A549 (cell line): ENCODE measurements at regions not wholly inside any gene's neighbourhood (a gene's known extent, or its start where the extent isn't known, plus 50 kb on each side); places are given as distances from the start of the nearest gene placed in this dataset.

Source experiments
- ATAC-seq, 2 experiments: fragments of 200-7000 bp in 1 of 2; fragments of >200 bp in 1 of 2; cut with Nextera tagmentation in 1 of 2; cut with Tn5 transposase in 1 of 2; 3 replicates each; pipeline versions ENCODE4 v1.8.0 to v1.9.1; 2018 to 2020; ENCODE audit warnings: mild to moderate bottlenecking in 1 of 2, moderate library complexity in 1 of 2
- CTCF ChIA-PET: fragments of 300-600 bp; sonication (Branson Sonifier 250); formaldehyde crosslinking; extraction: SDS; loops from one replicate; lab custom pipeline; 2021; ENCODE audit warnings: antibody characterized with exemption, inconsistent platforms; lab: Yijun Ruan, JAX
- POLR2A ChIA-PET: fragments of 350-600 bp; formaldehyde crosslinking; extraction: SDS; loops from one replicate; lab custom pipeline; 2021; ENCODE audit warnings: antibody characterized with exemption, inconsistent platforms; lab: Yijun Ruan, JAX
- DNase-seq, 2 experiments: peaks; one replicate each; pipeline versions ENCODE4 v3.0.0 to v3.0.0-alpha.2; 2011 to 2016; ENCODE audit warnings: low read depth in 1 of 2, low spot score in 1 of 2
- FAIRE-seq: peaks from 2 replicates; lab custom pipeline; 2011; peaks lifted over from hg19 to GRCh38; lab: Jason Lieb, UNC
- H3K27ac ChIP-seq, 2 experiments: fragments of >200 bp; sonication (Bioruptor Twin); formaldehyde crosslinking; 3 replicates each; pipeline ENCODE4 v1.5.1; 2016 to 2017
- H3K4me1 ChIP-seq: fragments of >200 bp; sonication (Bioruptor Twin); formaldehyde crosslinking; 3 replicates; pipeline ENCODE4 v1.6.1; 2016
- H3K4me2 ChIP-seq: fragments of >200 bp; sonication (Bioruptor Twin); formaldehyde crosslinking; 3 replicates; pipeline ENCODE4 v1.6.1; 2016
- H3K4me3 ChIP-seq: fragments of >200 bp; sonication (Bioruptor Twin); formaldehyde crosslinking; 3 replicates; pipeline ENCODE4 v1.5.1; 2016
- H3K9me3 ChIP-seq: fragments of >200 bp; sonication (Bioruptor Twin); formaldehyde crosslinking; 3 replicates; pipeline ENCODE4 v1.6.1; 2016
- ATOH8 ChIP-seq: fragments of 250-450 bp; sonication (Bioruptor Pico); IDR thresholded peaks from 2 replicates; pipeline ENCODE4 v1.5.0; 2020; ENCODE audit warnings: low read depth, mild to moderate bottlenecking, moderate library complexity
- BHLHE40 ChIP-seq: IDR thresholded peaks from 2 replicates; pipeline ENCODE4 v1.6.1; 2012; ENCODE audit warnings: low read depth, low read length, inconsistent platforms
- CBX8 ChIP-seq: fragments of 200-600 bp; sonication (generic); IDR thresholded peaks from 2 replicates; pipeline ENCODE4 v1.6.1; 2016
- CHD2 ChIP-seq: fragments of 150-350 bp; IDR thresholded peaks from 2 replicates; pipeline ENCODE4 v1.6.1; 2014; ENCODE audit warnings: low read length; ENCODE audit not compliant: partially characterized antibody
- E2F6 ChIP-seq: IDR thresholded peaks from 2 replicates; pipeline ENCODE4 v1.6.1; 2012; ENCODE audit warnings: low read depth, borderline replicate concordance
- ESRRA ChIP-seq: fragments of 150-350 bp; IDR thresholded peaks from 2 replicates; pipeline ENCODE4 v1.6.1; 2014; ENCODE audit warnings: mild to moderate bottlenecking, low read length, borderline replicate concordance
- FOSB ChIP-seq: fragments of 250-450 bp; sonication (Bioruptor Pico); IDR thresholded peaks from 2 replicates; pipeline ENCODE4 v1.5.0; 2020; ENCODE audit warnings: mild to moderate bottlenecking, moderate library complexity
- FOSL2 ChIP-seq, 2 experiments: fragments of 450-650 bp in 1 of 2; fragments of >200 bp in 1 of 2; sonication (Bioruptor Twin) in 1 of 2; formaldehyde crosslinking; IDR thresholded peaks; 2 replicates each; pipeline versions ENCODE4 v1.5.0 to v1.6.1; 2016 to 2020; ENCODE audit warnings: mild to moderate bottlenecking in 1 of 2, moderate library complexity in 1 of 2
- HDAC2 ChIP-seq: fragments of 200-600 bp; sonication (generic); IDR thresholded peaks from 2 replicates; pipeline ENCODE4 v1.6.1; 2016
- HES2 ChIP-seq: fragments of >200 bp; sonication (Bioruptor Twin); formaldehyde crosslinking; IDR thresholded peaks from 2 replicates; pipeline ENCODE4 v1.6.1; 2016
- HOXB13 ChIP-seq: fragments of 250-450 bp; sonication (Bioruptor Pico); IDR thresholded peaks from 2 replicates; pipeline ENCODE4 v1.5.0; 2020; ENCODE audit warnings: low read depth, mild to moderate bottlenecking, moderate library complexity
- KDM5A ChIP-seq: fragments of 200-600 bp; sonication (generic); IDR thresholded peaks from 2 replicates; pipeline ENCODE4 v1.6.1; 2016; ENCODE audit warnings: antibody characterized with exemption, mild to moderate bottlenecking
- MAX ChIP-seq: IDR thresholded peaks from 2 replicates; pipeline ENCODE4 v1.6.1; 2012
- MAZ ChIP-seq: fragments of 150-350 bp; IDR thresholded peaks from 2 replicates; pipeline ENCODE4 v1.6.1; 2014; ENCODE audit warnings: antibody characterized with exemption, low read depth, low read length, borderline replicate concordance
- NFE2L2 ChIP-seq: fragments of 150-350 bp; conservative IDR thresholded peaks from 2 replicates; pipeline ENCODE4 v1.6.1; 2014; ENCODE audit warnings: low read length
- NPAS2 ChIP-seq: fragments of 250-450 bp; sonication (Bioruptor Pico); IDR thresholded peaks from 2 replicates; pipeline ENCODE4 v1.8.0; 2022; ENCODE audit warnings: mild to moderate bottlenecking, moderate library complexity, borderline replicate concordance
- PBX3 ChIP-seq: IDR thresholded peaks from 2 replicates; pipeline ENCODE4 v1.6.1; 2012
- PHF8 ChIP-seq: fragments of 200-600 bp; sonication (generic); IDR thresholded peaks from 2 replicates; pipeline ENCODE4 v1.6.1; 2016; ENCODE audit warnings: low read depth, mild to moderate bottlenecking, antibody characterized with exemption, moderate library complexity, borderline replicate concordance
- POLR2AphosphoS2 ChIP-seq: conservative IDR thresholded peaks from 2 replicates; pipeline ENCODE4 v1.6.1; 2012; ENCODE audit warnings: low read length, improper control_type of control experiment, inconsistent platforms
- RCOR1 ChIP-seq: fragments of 150-350 bp; IDR thresholded peaks from 2 replicates; pipeline ENCODE4 v1.6.1; 2014; ENCODE audit warnings: antibody characterized with exemption, low read length, low read depth
- SMC3 ChIP-seq: fragments of >200 bp; sonication (Bioruptor Twin); formaldehyde crosslinking; IDR thresholded peaks from 3 replicates; pipeline ENCODE4 v1.6.1; 2018; ENCODE audit warnings: inconsistent platforms
- TFCP2L1 ChIP-seq: fragments of 250-450 bp; sonication (Bioruptor Pico); IDR thresholded peaks from 2 replicates; pipeline ENCODE4 v1.5.0; 2021; ENCODE audit warnings: mild to moderate bottlenecking
- TP53 ChIP-seq: fragments of 250-450 bp; sonication (Bioruptor Pico); IDR thresholded peaks from 2 replicates; pipeline ENCODE4 v1.5.0; 2021; ENCODE audit warnings: mild to moderate bottlenecking, moderate library complexity
- USF2 ChIP-seq: fragments of 450-650 bp; IDR thresholded peaks from 2 replicates; pipeline ENCODE4 v1.6.1; 2014; ENCODE audit warnings: antibody characterized with exemption
- ZC3H11A ChIP-seq: fragments of 450-650 bp; IDR thresholded peaks from 2 replicates; pipeline ENCODE4 v1.6.1; 2014; ENCODE audit warnings: antibody characterized with exemption, mild to moderate bottlenecking
- ZNF302 ChIP-seq: fragments of 250-450 bp; sonication (Bioruptor Pico); IDR thresholded peaks from 2 replicates; pipeline ENCODE4 v1.9.0; 2021; ENCODE audit warnings: inconsistent platforms, mild to moderate bottlenecking, moderate library complexity
- WGBS: methylation state at CpG from one replicate; pipeline ENCODE4 v1.1.6; 2017; ENCODE audit errors: missing lambda C conversion rate; 5-methylcytosine and 5-hydroxymethylcytosine counted together

GRCh38 chr3:118637846-118638245 lies 396.8 kb downstream of the IGSF11 start:
- TF ChIP-seq HOXB13 (CRISPR knock-in tag): no peak
- no peak for TF ChIP-seq BHLHE40
- no peak for TF ChIP-seq ZC3H11A
- no peak for TF ChIP-seq USF2
- no peak for TF ChIP-seq MAZ
- TF ChIP-seq ATOH8 (CRISPR knock-in tag): no peak
- no peak for TF ChIP-seq PHF8
- TF ChIP-seq MAX: no peak
- TF ChIP-seq E2F6: no peak
- no peak for TF ChIP-seq POLR2AphosphoS2
- TF ChIP-seq PBX3: no peak
- no peak for TF ChIP-seq NFE2L2
- TF ChIP-seq CBX8: no peak
- TF ChIP-seq CHD2: no peak
- TF ChIP-seq NPAS2: no peak
- TF ChIP-seq ZNF302 (CRISPR knock-in tag): no peak
- DNase-seq (peak in 1 of 2 experiments; percentile 3), FAIRE-seq (no peak), ATAC-seq (0 out of 6 replicates have a peak, but pooled peaks of 1 of the 2 experiments have one; percentile 33)
- Histone ChIP-seq H3K4me1 (no peaks in the 10 kb centered on the region), H3K4me3 (no peak overlapping the region), H3K4me2 (no peak overlapping the region), H3K9me3 (no peaks in the 10 kb centered on the region), H3K27ac (no peak overlapping the region)
- ChIA-PET POLR2A (no interaction called here), CTCF (interaction anchor here (0.6 to 0.9 kb wide), 3 partner anchors 11 to 435 kb away, joined by 4 read pairs; no protein-coding TSS in a partner anchor)
- WGBS: 45% methylated on average over 9 of the region's 9 CpGs

- ATAC-seq: no peak
- Histone ChIP-seq H3K4me2 (no peak overlapping the region), H3K4me3 (no peak overlapping the region), H3K9me3 (no peaks in the 10 kb centered on the region)
- TF ChIP-seq POLR2AphosphoS2 (no peak), HDAC2 (no peak)
- TF ChIP-seq, all 56 proteins: peak for 0
- no peak overlapping the region for H3K27ac ChIP-seq
- H3K4me1 ChIP-seq: no peaks in the 10 kb centered on the region
- ChIA-PET POLR2A (no interaction called here), CTCF (interaction anchor here (3.5 kb wide), 1 partner anchor 13 kb away, joined by 11 read pairs; no protein-coding TSS in a partner anchor)
- no peak for FAIRE-seq
- DNase-seq: peak in 1 of 2 experiments; percentile 1
- WGBS: 8% methylated on average over 4 of the region's 4 CpGs
Observed at GRCh38 chr3:118641608-118642007, 393.0 kb downstream of the IGSF11 start.

GRCh38 chr3:118671192-118671591 lies 363.5 kb downstream of the IGSF11 start:
- H3K4me2 ChIP-seq: no peak overlapping the region
- 2% methylated on average over 2 of the region's 2 CpGs for WGBS
- no peaks in the 10 kb centered on the region for H3K4me1 ChIP-seq
- no peak for FAIRE-seq
- ATAC-seq: no peak
- H3K4me3 ChIP-seq: no peak overlapping the region
- ChIA-PET POLR2A (no interaction called here), CTCF (no interaction called here)
- no peak overlapping the region for H3K27ac ChIP-seq
- no peak for DNase-seq
- no peak for TF ChIP-seq HOXB13 (CRISPR knock-in tag)
- TF ChIP-seq TFCP2L1 (CRISPR knock-in tag): no peak
- no peak for TF ChIP-seq RCOR1
- no peak for TF ChIP-seq FOSB (CRISPR knock-in tag)
- no peak for TF ChIP-seq MAZ
- TF ChIP-seq NPAS2: no peak
- no peak for TF ChIP-seq SMC3
- TF ChIP-seq HES2: no peak
- TF ChIP-seq USF2: no peak
- TF ChIP-seq FOSL2 (IDR thresholded peaks at IDR 0.05): no peak
- TF ChIP-seq FOSL2 (CRISPR knock-in tag; IDR thresholded peaks at IDR 0.05): no peak
- TF ChIP-seq POLR2AphosphoS2: no peak
- no peak for TF ChIP-seq TP53
- TF ChIP-seq KDM5A: no peak
- TF ChIP-seq ESRRA: no peak
- no peaks in the 10 kb centered on the region for H3K9me3 ChIP-seq
